Stimulated activated CD4-positive, alpha-beta T cell treated with anti-CD3 and anti-CD28 coated beads, Interleukin-12 subunit alpha, Interleukin-12 subunit beta, amount 100 ng/mL, for 48 hours (primary cell): ENCODE measurements at regions not wholly inside any gene's neighbourhood (a gene's known extent, or its start where the extent isn't known, plus 50 kb on each side); places are given as distances from the start of the nearest gene placed in this dataset.
"Not testable (repeated sequence)": the region's sequence is repeated elsewhere in the genome, so short reads cannot be mapped to it uniquely, and the experiment has no call there.

ENCODE experiments used
- DNase-seq, 3 donors: peaks; one replicate each; pipeline ENCODE4 v3.0.0-alpha.2; 2020; ENCODE audit warnings: low read depth in 2 of 3, low spot score in 1 of 3

DNA sequence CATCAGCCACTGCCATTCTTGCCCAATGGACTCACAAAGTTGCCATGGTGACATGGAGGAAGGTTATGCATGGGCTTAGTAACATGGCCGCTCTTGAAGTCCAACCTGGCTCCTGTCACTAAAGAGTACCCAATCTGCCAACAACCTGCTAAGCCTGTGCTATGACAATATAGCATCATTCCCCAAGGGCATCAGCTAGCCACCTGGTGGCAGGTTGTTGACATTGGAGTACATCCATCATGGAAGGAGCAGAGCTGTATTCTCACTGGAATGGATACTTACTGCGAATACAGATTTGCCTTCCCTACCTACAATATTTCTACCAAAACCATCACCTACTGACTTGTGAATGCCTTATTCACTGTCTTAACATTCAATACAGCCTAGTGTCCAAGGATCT, 138.9 kb upstream of the RORA start:
- DNase-seq = no peak

DNA sequence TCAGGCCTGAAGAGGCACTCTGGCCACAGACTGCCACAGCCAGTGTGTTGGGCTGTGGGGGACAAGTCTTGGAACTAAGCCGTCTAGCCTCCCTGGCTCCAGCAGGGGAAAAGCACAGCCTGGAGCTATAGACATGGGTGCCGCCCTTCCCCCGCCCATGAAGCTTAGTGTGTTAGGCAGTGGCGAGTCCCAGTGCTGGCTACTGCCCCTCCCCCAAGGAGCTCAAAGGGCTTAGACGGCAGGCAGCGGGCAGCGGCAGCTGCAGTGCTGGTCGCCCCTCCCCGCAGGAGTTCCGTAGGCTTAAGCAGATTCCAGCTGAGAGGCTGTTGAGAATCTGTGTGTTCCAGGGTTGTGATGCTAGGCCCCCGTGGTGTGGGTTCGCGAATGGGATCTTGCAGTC, 135.8 kb upstream of the RORA start:
- DNase-seq = no peak

- DNase-seq = not testable (repeated sequence)
These were observed 133.8 kb upstream of the RORA start for GRCh38 chr15:61362912-61363311.

- DNase-seq = no peak
These were observed 115.2 kb upstream of the RORA start for GRCh38 chr15:61344293-61344692.

DNA sequence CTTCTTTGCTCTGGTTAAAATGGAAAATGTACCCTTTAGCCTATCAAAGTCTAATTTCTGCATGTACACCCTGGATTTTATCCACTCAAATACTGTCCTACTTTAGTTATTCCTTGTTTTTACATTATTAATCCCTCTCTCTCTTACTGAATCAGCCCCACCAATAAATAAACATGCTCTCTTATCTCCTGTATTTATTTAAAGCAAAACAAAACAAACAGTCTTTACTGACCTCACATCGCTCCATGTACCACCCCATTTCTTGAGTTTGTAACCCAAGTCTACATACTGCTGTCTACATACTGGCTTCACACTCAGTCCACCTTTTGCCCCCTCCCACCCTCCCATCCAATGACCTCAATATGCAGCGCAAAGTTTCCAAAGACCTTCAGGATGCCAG, 113.3 kb upstream of the RORA start:
- no peak for DNase-seq

DNA sequence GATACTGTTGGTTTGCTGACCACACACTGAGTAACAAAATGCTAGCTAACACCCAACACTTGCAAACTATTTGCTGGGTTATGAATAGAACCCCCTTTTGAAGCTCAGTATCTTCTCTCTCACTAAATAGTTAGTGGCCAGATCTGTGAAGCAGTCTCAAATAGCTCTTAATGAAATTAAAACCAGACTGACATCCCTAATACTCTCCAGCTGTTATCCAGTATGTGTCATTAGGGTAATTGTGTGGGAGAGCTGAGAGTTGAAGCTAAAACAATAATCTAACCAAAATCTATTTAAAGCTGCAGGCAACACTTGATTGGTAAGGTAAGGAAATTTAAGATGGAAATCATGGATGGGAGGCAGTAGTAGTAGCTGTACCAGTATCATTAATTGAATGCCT, 110.4 kb upstream of the RORA start:
- DNase-seq = no peak

DNA sequence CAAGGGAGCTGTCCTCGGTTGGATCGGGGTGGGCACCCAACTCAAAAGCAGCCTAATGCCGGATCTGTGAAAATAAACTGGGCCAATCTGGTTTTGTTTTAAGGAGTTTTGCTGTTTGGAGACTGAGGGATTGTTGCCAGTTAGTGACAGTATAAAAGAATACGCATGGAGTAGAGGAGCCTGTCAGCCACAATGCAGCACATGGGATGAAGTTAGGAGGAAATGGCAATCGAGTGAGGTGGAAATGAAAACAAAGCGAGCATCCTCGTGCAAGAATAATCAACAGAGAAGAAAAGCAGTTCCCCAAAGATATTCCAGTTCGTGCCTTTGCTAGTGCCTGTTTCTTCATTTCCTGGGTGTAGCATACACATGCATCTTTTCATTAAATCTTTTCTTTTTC, 108.4 kb upstream of the RORA start:
- no peak for DNase-seq

DNA sequence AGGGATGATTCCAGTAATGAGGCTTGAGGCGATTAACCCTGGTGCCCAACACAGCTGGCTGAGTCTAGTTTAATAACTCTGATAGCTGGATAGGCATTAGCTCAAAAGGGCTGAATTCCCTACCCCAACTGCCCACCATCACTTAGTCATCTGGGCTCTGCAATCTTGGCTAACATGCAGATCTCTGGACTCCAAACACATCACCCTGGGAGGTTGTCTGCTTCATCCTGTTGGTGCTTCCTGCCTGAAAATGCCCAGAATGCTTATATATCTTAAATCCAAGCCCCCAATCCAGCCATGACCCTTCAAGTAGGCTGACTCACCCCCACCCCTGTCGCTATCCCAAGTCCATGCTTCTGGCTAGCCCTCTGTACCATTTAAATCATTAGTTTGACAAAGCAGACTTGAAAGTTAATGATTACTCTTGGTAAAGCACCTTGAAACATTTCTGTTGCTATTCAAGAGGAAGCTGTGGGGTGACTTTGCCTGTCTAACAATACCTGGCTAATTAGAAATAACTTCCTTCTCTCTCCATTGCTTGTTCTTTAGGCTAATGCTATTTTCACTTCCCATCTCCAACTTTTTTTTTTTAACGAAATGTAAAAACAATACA, 107.0 kb upstream of the RORA start:
- DNase-seq = no peak

DNA sequence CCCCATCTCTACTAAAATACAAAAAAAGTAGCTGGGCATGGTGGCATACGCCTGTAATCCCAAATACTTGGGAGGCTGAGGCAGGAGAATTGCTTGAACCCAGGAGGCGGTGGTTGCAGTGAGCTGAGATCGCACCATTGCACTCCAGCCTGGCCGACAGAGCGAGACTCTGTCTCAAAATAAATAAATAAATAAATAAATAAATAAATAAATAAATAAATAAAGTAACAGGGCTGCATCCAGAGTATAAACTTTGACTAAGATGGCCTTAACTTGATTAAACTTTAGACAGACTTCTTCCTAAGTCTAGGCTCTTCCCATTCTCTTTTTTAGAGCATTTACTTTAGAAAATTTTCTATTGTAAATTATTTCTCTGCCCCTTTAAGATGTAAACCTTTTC, 105.6 kb upstream of the RORA start:
- DNase-seq = not testable (repeated sequence)

DNA sequence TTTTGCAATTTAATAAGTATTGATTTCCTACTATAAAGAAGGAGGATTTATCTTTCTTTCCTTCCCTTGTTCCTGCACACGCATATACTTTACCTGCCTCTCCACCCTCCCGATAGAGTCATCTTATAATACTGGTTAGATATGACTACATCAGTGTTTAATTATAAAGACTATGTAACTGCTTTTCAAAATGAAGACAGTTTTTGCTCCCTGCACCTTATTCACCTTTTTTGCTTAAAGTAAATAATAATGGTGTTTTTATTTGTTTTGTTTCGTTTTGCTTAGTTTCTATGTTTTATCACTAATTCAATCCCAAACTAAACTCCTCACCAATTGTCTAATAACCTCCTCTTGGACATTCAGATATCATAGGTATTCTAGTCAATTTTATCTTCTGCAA, 101.9 kb upstream of the RORA start:
- no peak for DNase-seq

DNA sequence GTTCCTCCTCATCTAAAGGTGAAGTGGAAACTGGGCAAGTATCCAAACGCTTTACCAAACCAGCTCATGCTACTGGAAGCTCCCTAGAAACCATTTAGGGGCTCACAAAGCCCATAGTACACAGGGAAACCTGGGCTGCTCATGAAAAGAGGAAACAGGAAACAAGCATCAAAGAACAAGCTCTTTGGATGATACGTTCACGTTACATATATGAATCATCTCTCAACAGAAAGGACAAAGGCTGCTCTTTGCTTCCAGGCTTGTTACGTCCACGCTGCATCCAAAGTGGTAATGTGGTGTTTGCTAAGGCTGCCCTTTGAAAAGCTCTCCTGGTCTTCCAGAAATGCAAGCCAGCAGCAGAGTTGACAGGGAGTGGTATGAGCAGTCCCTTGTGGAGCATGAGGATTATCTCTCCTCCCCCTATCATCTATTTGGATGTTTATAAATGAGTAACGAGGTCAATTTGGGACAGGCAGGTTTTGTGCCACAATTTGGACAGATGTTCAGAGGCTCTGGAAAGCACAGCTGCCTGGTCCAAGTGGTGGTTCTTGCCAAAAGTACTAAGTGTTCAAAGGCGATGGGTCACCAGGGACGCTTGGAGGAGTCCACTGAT, 98.0 kb upstream of the RORA start:
- no peak for DNase-seq

- no peak for DNase-seq
These were observed 90.8 kb upstream of the RORA start for GRCh38 chr15:61319892-61320291.

- no peak for DNase-seq
These were observed 89.9 kb upstream of the RORA start for GRCh38 chr15:61318802-61319525.

DNA sequence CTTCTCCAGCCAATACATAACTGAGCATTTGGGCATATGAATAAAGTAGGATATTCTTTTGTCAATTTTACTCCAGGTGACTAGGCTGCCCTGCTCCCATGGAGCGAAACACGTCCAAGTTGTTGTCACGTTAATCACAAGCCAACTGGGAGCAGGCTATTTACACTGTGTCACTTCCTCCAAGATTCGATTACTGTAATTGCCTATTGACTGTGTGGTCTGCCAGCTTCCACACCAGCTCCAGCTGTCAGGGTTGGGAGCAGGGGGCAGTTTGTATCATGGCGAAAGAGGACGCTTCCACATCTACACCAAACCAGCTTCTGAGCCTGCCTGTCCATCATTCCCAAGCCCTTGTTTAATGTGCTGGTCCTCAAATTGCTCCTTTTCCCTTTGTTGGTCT, 89.2 kb upstream of the RORA start:
- no peak for DNase-seq

DNA sequence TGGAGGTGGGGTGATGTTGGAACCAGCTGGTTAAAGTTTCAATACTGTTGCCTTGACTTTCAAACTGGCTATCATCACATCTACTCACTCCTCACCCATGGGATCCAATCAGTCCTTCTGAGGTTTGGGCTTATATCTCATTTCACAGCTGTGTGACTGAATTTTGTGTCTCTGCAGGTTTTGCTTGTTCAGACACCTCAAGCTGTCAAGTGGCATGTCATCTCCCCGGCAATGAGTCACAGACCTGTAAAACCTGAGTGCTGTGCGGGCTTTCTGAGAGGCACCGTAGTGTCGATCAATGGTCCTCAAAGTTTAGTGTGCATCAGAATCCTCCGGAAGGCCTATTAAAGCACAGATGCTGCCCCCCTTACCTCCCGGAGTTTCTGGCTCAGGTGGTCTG, 86.4 kb upstream of the RORA start:
- no peak for DNase-seq

GRCh38 chr15:61314427-61314826, 85.3 kb upstream of the RORA start:
- DNase-seq = no peak

DNA sequence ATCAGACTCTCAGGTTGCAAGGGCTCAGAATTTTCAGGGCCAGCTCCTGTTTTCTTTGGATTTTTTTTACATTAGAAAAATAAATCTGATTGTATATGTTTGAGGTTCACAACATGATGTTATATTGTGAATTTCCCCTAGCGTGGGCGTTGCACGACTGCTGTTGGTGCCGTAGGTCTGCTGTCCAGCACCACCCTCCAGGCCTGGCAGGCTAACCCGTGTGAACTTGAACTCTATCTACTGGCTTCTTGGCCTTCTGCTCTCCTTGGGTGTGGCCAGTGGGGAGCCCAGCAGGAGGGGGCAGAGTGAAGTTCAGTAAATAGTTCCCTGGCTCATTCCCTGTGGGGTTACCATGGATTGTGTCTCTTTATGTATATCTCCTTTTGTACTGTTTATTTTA, 80.5 kb upstream of the RORA start:
- no peak for DNase-seq

DNA sequence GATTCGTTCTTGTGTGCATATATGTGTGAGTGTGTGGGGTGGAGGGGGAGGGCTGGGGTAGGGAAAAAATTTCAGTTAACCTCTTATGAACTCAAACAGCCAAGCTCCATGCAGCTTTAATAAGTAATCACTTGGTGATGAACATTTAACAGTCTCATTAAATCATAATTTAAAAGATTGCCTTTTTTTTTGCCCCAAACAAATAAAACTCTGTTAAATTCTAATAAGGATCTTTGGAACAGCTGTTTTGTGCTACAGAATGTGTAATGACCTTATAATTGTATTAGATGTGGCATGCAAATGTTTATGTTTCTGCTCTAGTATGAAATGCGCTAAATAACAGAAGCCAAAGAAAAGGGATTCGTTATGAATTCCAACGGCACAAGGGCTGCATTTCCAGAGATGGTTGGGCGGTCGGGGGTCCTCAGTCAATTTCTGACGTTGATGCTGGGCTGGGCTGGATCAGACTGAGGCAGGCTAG, 80.0 kb upstream of the RORA start:
- DNase-seq = no peak

- no peak for DNase-seq
These were observed 79.3 kb upstream of the RORA start for GRCh38 chr15:61308437-61308836.

- no peak for DNase-seq
These were observed 78.4 kb upstream of the RORA start for GRCh38 chr15:61307474-61307873.

DNA sequence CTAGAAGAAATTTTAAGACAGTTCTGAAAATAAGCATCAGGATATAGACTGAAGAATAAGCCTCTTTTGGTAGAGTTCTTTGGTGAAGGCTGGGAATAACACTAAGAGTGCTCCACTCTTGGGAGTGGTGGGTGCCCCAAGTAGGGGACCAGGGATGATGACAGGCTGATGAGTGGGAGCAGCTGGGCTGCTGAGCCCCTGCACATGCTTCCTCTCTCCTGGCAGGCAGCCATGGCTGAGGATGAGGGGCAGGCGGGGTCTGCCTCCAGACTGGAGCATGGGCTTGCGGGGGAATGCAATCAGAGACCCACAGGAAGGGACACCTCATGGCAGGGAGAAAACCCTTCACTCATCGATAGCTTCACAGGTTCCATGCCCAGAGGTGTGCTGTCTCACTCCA, 72.6 kb upstream of the RORA start:
- no peak for DNase-seq

GRCh38 chr15:61299075-61299763, 70.1 kb upstream of the RORA start:
- no peak for DNase-seq
